HUES6 (cell line): ENCODE measurements at regions not wholly inside any gene's neighbourhood (a gene's known extent, or its start where the extent isn't known, plus 50 kb on each side); places are given as distances from the start of the nearest gene placed in this dataset.
"Not testable (repeated sequence)": the region's sequence is repeated elsewhere in the genome, so short reads cannot be mapped to it uniquely, and the experiment has no call there.

Experiments used
- H3K27ac ChIP-seq: 2 replicates; pipeline ENCODE4 v1.7.0; 2013; ENCODE audit warnings: low read depth, mild to moderate bottlenecking, low read length, inconsistent platforms
- H3K27me3 ChIP-seq: 2 replicates; pipeline ENCODE4 v1.6.1; 2013; ENCODE audit warnings: low read length; ENCODE audit not compliant: control insufficient read depth, insufficient read depth
- H3K36me3 ChIP-seq: 2 replicates; pipeline ENCODE4 v1.6.1; 2013; ENCODE audit warnings: low read length; ENCODE audit not compliant: control insufficient read depth, insufficient read depth
- H3K4me1 ChIP-seq: 2 replicates; pipeline ENCODE4 v1.6.1; 2013; ENCODE audit warnings: low read length; ENCODE audit not compliant: control insufficient read depth, insufficient read depth
- H3K4me3 ChIP-seq: 2 replicates; pipeline ENCODE4 v1.5.1; 2013; ENCODE audit warnings: low read depth, low read length
- H3K9ac ChIP-seq: one replicate; pipeline ENCODE4 v1.6.1; 2013; ENCODE audit warnings: mild to moderate bottlenecking, low read length
- H3K9me3 ChIP-seq: 2 replicates; pipeline ENCODE4 v1.6.1; 2013; ENCODE audit warnings: low read depth, low read length; ENCODE audit not compliant: control insufficient read depth, insufficient read depth

DNA sequence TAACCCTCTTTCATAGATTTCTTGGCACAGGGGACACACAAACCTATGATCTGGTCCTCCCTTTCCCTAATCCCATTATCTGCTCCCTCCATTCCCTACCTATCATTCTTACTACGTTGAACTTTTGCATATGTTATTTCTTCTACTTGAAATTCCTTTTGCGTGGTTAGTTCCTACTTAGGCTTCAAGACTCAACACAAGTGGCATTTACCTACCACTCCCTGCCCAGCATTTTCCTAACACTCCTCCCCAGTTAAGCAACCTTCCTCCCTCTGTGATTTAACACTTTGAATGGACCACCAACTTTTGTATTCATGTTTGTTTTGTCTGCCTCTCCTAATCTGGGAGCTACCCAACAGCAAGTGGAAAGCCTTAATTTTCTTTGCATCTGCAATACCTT, 1113.7 kb downstream of the STIM2 start:
- no peak overlapping the region for H3K9ac ChIP-seq
- H3K4me1 ChIP-seq: no peaks in the 10 kb centered on the region
- H3K36me3 ChIP-seq: no peaks in the 10 kb centered on the region
- no peak overlapping the region for H3K27ac ChIP-seq
- no peak overlapping the region for H3K4me3 ChIP-seq
- no peaks in the 10 kb centered on the region for H3K27me3 ChIP-seq
- H3K9me3 ChIP-seq: peaks cover 3% of the 10 kb centered on the region; the same call in 1 of the 2 replicates

- not testable (repeated sequence) for H3K36me3 ChIP-seq, H3K27ac ChIP-seq, H3K4me3 ChIP-seq, H3K4me1 ChIP-seq, H3K9me3 ChIP-seq, H3K27me3 ChIP-seq, H3K9ac ChIP-seq
Observed at GRCh38 chr4:27974881-27975280, 1114.2 kb downstream of the STIM2 start.

DNA sequence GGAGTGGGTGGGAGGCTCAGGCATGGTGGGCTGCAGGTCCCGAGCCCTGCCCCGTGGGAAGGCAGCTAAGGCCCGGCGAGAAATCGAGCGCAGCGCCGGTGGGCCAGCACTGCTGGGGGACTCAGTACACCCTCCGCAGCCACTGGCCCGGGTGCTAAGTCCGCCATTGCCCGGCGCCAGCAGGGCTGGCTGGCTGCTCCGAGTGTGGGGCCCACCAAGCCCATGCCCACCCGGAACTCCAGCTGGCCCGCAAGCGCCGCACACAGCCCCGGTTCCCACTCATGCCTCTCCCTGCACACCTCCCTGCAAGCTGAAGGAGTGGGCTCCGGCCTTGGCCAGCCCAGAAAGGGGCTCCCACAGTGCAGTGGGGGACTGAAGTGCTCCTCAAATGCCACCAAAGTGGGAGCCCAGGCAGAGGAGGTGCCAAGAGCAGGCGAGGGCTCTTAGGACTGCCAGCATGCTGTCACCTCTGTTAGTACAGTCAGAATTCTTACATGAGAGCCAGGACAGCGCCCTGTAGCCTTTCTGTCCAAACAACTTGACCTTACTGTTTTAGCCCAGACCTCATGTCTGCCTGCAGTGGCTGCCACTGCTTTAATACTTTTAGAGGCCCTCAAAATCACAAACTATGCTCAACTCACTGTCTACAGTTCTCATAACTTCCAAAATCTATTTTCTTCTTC, 1117.9 kb downstream of the STIM2 start:
- H3K9me3 ChIP-seq, H3K9ac ChIP-seq, H3K36me3 ChIP-seq, H3K27ac ChIP-seq, H3K4me1 ChIP-seq, H3K27me3 ChIP-seq, H3K4me3 ChIP-seq: not testable (repeated sequence)

GRCh38 chr4:27985522-27985921, 1124.9 kb downstream of the STIM2 start:
- Histone ChIP-seq H3K4me1 (no peaks in the 10 kb centered on the region), H3K27me3 (no peaks in the 10 kb centered on the region), H3K36me3 (no peaks in the 10 kb centered on the region), H3K4me3 (no peak overlapping the region), H3K27ac (no peak overlapping the region), H3K9me3 (no peaks in the 10 kb centered on the region), H3K9ac (no peak overlapping the region)

DNA sequence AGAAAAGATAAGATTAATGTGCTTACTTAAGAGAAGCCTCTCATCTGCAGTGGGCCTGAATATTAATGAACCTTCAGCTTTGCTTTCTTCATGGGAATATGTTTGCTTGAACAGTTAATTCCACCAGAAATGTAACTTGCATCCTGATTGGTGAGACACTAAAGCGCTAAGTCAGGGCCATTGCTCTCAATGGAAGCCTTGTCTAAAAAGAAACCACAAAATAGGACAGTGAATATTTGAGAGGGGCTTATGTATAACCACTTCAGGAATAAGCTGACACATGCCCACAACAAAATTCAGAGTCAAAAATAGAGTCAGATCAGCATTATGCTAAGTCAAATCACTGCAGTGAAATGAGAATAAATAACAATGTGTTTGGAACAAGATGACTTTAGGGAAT, 1125.8 kb downstream of the STIM2 start:
- no peaks in the 10 kb centered on the region for H3K36me3 ChIP-seq
- H3K9ac ChIP-seq: no peak overlapping the region
- H3K27me3 ChIP-seq: no peaks in the 10 kb centered on the region
- no peaks in the 10 kb centered on the region for H3K9me3 ChIP-seq
- no peak overlapping the region for H3K4me3 ChIP-seq
- no peaks in the 10 kb centered on the region for H3K4me1 ChIP-seq
- H3K27ac ChIP-seq: no peak overlapping the region

DNA sequence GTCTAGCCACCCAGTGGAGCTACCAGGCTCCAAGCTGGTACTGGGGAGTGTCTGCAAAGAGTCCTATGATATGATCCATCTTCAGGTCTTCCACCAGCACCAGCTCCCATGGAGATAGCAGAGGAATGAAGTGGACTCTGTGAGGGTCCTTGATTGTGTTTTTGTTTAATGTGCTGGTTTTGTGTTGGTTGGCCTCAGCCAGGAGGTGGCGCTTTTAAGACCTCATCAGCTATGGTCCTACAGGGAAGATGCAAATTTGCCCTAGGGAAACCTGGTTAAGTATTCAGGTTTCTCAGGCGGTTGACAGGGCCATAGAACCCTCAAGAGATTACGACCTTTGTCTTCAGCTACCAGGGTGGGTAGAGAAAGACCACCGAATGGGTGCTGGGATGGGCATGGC, 1141.1 kb downstream of the STIM2 start:
- no peaks in the 10 kb centered on the region for H3K27me3 ChIP-seq
- H3K27ac ChIP-seq: no peak overlapping the region
- H3K4me3 ChIP-seq: no peak overlapping the region
- H3K9ac ChIP-seq: no peak overlapping the region
- no peaks in the 10 kb centered on the region for H3K36me3 ChIP-seq
- no peaks in the 10 kb centered on the region for H3K9me3 ChIP-seq
- H3K4me1 ChIP-seq: no peaks in the 10 kb centered on the region

GRCh38 chr4:28004520-28004919, 1143.9 kb downstream of the STIM2 start:
- Histone ChIP-seq H3K27ac (no peak overlapping the region), H3K9me3 (no peaks in the 10 kb centered on the region), H3K4me3 (no peak overlapping the region), H3K4me1 (no peaks in the 10 kb centered on the region), H3K9ac (no peak overlapping the region), H3K27me3 (no peaks in the 10 kb centered on the region), H3K36me3 (no peaks in the 10 kb centered on the region)

DNA sequence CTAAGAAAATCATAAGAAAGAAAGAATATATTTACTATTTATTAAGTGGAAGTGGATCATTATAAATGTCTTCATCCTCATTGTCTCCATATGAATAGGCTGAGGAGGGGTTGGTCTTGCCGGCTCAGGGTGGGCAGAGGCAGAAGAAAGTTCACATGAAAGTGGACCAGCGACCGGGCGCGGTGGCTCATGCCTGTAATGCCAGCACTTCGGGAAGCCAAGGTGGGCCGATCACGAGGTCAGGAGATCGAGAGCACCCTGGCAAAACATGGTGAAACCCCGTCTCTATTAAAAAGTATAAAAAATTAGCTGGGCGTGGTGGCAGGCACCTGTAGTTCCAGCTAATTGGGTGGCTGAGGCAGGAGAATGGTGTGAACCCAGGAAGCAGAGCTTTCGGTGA, 1145.4 kb downstream of the STIM2 start:
- Histone ChIP-seq H3K27me3 (no peaks in the 10 kb centered on the region), H3K36me3 (no peaks in the 10 kb centered on the region), H3K9ac (no peak overlapping the region), H3K4me1 (no peaks in the 10 kb centered on the region), H3K9me3 (no peaks in the 10 kb centered on the region), H3K27ac (no peak overlapping the region), H3K4me3 (no peak overlapping the region)

DNA sequence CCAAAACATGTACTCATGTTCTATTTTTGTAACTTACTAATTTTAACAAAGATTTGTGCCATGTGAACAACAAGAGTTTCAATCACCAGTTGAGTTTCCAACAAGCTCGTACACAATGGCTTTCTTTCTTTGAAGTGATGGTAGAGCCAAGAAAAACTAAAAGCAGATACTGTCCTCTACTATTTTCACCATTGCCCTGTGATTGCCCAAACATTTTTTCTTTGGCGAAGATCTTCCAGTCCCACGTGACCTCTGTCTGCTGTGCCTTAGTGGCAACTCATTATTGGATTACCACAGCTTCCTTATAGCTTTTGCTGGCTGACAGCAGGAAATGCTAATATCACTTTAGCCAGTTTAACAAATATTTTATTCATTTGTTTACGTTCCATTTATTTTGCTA, 1147.1 kb downstream of the STIM2 start:
- H3K9me3 ChIP-seq: no peaks in the 10 kb centered on the region
- no peak overlapping the region for H3K27ac ChIP-seq
- no peaks in the 10 kb centered on the region for H3K4me1 ChIP-seq
- no peak overlapping the region for H3K9ac ChIP-seq
- no peak overlapping the region for H3K4me3 ChIP-seq
- H3K27me3 ChIP-seq: no peaks in the 10 kb centered on the region
- no peaks in the 10 kb centered on the region for H3K36me3 ChIP-seq

GRCh38 chr4:28009541-28009940, 1148.9 kb downstream of the STIM2 start:
- Histone ChIP-seq H3K27ac (no peak overlapping the region), H3K27me3 (no peaks in the 10 kb centered on the region), H3K36me3 (no peaks in the 10 kb centered on the region), H3K4me1 (no peaks in the 10 kb centered on the region), H3K9ac (no peak overlapping the region), H3K4me3 (no peak overlapping the region), H3K9me3 (peaks cover 12% of the 10 kb centered on the region)

DNA sequence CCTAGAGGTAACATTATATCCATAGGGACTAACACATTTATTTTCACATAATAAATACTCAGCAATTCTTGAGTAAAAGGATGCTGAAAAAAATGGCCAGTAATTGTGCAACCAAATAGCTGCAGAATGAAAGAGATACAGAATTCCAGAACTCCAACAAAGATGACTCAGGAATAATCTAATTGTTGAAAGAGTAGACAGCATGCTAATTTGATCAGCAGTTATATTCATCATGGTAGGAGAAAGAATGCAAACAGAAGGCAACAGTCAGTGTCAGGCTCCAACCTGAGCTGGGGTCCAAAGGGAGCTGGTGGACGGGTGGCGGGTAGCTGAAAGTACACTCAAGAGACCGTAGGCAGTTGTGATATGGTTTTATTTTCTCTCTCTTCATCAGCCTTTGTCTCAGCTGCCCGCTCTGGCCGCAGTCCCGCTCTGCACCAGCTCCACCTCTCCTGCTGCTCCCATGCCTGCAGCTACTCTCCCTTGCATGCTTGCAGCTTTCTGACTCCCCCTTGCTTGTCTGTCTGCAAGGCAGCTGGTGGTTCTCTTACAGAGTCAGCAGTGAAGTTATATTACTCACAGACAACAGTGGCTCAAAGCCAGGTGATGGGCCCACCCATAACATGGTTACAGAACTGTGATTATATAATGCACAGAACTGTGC, 1150.1 kb downstream of the STIM2 start:
- no peaks in the 10 kb centered on the region for H3K27me3 ChIP-seq
- H3K36me3 ChIP-seq: no peaks in the 10 kb centered on the region
- H3K27ac ChIP-seq: no peak overlapping the region
- H3K9ac ChIP-seq: no peak overlapping the region
- H3K9me3 ChIP-seq: peaks cover 19% of the 10 kb centered on the region
- H3K4me3 ChIP-seq: no peak overlapping the region
- H3K4me1 ChIP-seq: no peaks in the 10 kb centered on the region
